Ascending aorta (tissue), 2 donors: ENCODE measurements at regions not wholly inside any gene's neighbourhood (a gene's known extent, or its start where the extent isn't known, plus 50 kb on each side); places are given as distances from the start of the nearest gene placed in this dataset.

Experiments
- DNase-seq, 2 donors: peaks; one replicate each; pipeline ENCODE4 v3.0.0-alpha.2; 2019; ENCODE audit warnings: low spot score in 2 of 2
- H3K27ac ChIP-seq, 2 donors: fragments of 200-600 bp; sonication (generic); one replicate each; pipeline ENCODE4 v1.5.1; 2016 to 2017; ENCODE audit warnings: mild to moderate bottlenecking in 1 of 2
- H3K27me3 ChIP-seq: fragments of 200-600 bp; sonication (generic); one replicate; pipeline ENCODE4 v1.5.1; 2017
- H3K36me3 ChIP-seq, 2 donors: fragments of 200-600 bp; sonication (generic); one replicate each; pipeline ENCODE4 v1.5.1; 2016
- H3K4me1 ChIP-seq, 2 donors: fragments of 200-600 bp; sonication (generic); one replicate each; pipeline ENCODE4 v1.5.1; 2016 to 2017; ENCODE audit warnings: mild to moderate bottlenecking in 1 of 2
- H3K4me3 ChIP-seq, 2 donors: fragments of 200-600 bp; sonication (generic); one replicate each; pipeline ENCODE4 v1.5.1; 2016 to 2017; ENCODE audit warnings: mild to moderate bottlenecking in 1 of 2
- H3K9me3 ChIP-seq, 2 donors: fragments of 200-600 bp; sonication (generic); one replicate each; pipeline ENCODE4 v1.5.1; 2016
- intact Hi-C: fragments of 100-400 bp; cut with DNase I; formaldehyde crosslinking; loops from one replicate; pipeline ENCODE4 v1.15.1; 2023
- TF ChIP-seq, protein P1 (sequence below), 3 experiments: fragments of 200-600 bp in 2 of 3; fragments of 450-650 bp in 1 of 3; sonication (generic) in 2 of 3; IDR thresholded peaks; one replicate each; pipeline ENCODE4 v1.5.1; 2016 to 2019; ENCODE audit warnings: antibody characterized with exemption in 3 of 3, mild to moderate bottlenecking in 1 of 3, moderate library complexity in 1 of 3

DNA sequence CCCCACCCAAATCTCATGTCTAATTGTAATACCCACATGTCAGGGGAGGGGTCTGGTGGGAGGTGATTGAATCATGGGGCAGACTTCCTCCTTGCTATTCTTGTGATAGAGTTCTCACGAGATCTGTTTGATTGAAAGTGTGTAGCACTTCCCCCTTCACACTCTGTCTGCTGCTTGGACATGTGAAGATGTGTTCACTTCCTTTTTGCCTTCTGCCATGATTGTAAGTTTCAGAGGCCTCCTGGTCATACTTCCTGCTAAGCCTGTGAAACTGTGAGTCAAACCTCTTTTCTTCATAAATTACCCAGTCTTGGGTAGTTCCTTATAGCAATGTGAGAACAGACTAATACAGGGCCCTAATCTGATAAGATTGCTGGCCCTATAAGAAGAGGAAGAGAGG is 1514.8 kb downstream of the RPA4 start:
- Histone ChIP-seq H3K36me3 (no peaks in the 10 kb centered on the region), H3K27ac (no peak overlapping the region), H3K4me3 (no peak overlapping the region), H3K4me1 (no peaks in the 10 kb centered on the region), H3K9me3 (no peaks in the 10 kb centered on the region), H3K27me3 (no peaks in the 10 kb centered on the region)
- TF ChIP-seq, protein P1, sequence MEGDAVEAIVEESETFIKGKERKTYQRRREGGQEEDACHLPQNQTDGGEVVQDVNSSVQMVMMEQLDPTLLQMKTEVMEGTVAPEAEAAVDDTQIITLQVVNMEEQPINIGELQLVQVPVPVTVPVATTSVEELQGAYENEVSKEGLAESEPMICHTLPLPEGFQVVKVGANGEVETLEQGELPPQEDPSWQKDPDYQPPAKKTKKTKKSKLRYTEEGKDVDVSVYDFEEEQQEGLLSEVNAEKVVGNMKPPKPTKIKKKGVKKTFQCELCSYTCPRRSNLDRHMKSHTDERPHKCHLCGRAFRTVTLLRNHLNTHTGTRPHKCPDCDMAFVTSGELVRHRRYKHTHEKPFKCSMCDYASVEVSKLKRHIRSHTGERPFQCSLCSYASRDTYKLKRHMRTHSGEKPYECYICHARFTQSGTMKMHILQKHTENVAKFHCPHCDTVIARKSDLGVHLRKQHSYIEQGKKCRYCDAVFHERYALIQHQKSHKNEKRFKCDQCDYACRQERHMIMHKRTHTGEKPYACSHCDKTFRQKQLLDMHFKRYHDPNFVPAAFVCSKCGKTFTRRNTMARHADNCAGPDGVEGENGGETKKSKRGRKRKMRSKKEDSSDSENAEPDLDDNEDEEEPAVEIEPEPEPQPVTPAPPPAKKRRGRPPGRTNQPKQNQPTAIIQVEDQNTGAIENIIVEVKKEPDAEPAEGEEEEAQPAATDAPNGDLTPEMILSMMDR (IDR thresholded peaks at IDR 0.05), result no peak
- DNase-seq, result no peak
- intact Hi-C loops, result no loop called here

DNA sequence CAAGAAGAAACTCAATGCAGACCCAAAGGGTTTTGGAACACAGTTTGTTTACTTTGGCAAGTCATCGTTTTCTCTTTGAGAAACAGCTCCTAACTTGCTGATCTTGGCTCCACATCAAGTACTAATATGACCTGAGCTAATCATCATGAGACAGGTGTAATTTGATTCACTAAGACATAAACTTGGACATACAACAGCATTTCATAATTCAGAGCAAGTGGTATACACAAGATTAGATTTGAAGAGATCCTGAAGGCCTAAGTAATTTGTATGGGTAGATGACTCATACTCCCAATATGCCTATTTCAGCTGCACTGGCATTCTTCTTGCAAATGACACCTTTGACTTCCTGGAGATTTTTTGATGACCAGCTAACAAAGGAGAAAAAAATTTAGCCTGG is 1521.7 kb downstream of the RPA4 start:
- no peak overlapping the region for H3K27ac ChIP-seq
- H3K27me3 ChIP-seq, result no peaks in the 10 kb centered on the region
- no peaks in the 10 kb centered on the region for H3K36me3 ChIP-seq
- intact Hi-C loops, result no loop called here
- no peaks in the 10 kb centered on the region for H3K9me3 ChIP-seq
- no peaks in the 10 kb centered on the region for H3K4me1 ChIP-seq
- no peak for DNase-seq
- H3K4me3 ChIP-seq, result no peak overlapping the region
- TF ChIP-seq, protein P1 (IDR thresholded peaks at IDR 0.05), result no peak

DNA sequence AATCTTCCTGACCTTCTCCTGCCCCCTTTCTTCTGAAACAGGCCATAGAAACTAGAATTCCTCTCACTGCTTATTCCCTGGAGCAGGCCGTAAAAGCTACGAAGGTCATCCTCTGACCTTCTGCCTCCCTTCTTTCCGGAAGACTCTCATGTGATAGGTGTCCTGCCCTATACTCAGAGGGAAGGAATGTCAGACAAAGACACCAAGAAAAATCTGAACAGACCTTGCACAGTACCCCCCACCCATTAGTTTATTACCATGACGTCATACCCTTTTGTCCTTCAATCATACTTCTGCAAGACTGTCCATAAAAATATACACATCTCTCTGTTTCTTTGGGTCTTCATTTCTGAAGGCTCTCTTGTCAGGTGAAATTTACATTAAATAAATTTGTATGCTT is 1523.9 kb downstream of the RPA4 start:
- no peak overlapping the region for H3K27ac ChIP-seq

DNA sequence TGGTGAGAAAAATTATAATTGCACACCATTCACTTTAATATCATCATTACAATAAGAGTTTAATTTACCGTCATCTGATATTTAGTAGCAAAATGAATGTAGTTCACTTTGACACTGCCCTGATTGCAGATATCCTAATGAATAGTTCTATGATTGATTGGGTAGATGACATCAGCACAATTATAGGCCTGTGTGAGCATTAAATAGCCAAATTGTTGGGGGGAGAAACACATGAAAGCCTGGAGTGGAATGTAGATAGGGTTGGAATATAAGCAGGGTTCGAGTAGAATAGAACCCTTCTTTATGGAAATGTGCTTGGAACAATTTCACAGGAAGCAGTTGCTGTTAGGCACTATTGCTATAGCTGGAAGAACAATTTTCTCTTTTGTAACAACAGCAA is 1526.2 kb downstream of the RPA4 start:
- DNase-seq, result no peak
- H3K36me3 ChIP-seq, result no peaks in the 10 kb centered on the region
- no peaks in the 10 kb centered on the region for H3K27me3 ChIP-seq
- no peaks in the 10 kb centered on the region for H3K9me3 ChIP-seq
- TF ChIP-seq, protein P1 (IDR thresholded peaks at IDR 0.05), result no peak
- intact Hi-C loops, result no loop called here
- H3K27ac ChIP-seq, result no peak overlapping the region
- H3K4me3 ChIP-seq, result no peak overlapping the region
- no peaks in the 10 kb centered on the region for H3K4me1 ChIP-seq

More for the DNA sequence above, 1523.9 kb downstream of the RPA4 start:
- TF ChIP-seq, protein P1 (IDR thresholded peaks at IDR 0.05), result no peak
- Histone ChIP-seq H3K4me1 (no peaks in the 10 kb centered on the region), H3K36me3 (no peaks in the 10 kb centered on the region), H3K9me3 (no peaks in the 10 kb centered on the region), H3K27me3 (no peaks in the 10 kb centered on the region), H3K4me3 (no peak overlapping the region)
- no peak for DNase-seq
- intact Hi-C loops, result no loop called here

DNA sequence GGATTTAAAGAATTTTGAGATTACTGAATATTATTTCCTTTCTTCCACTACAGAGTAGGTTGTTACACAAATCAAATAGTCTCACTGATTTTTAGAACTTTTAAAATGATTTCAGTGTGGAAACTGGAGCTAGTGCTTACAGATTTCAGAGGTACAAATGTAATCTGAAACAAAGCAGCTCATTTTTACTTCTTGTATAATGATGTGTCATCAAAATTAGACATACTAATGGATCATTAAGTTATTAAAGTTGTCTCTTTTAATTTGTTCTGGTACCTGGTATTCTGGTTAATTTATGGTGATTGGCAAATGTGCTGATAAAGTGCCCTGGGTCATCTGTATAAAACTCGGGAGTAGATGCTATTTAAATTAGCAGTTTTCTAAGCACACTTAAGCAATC is 1528.3 kb downstream of the RPA4 start:
- no peaks in the 10 kb centered on the region for H3K36me3 ChIP-seq
- H3K4me3 ChIP-seq, result no peak overlapping the region
- no peak for DNase-seq
- H3K4me1 ChIP-seq, result no peaks in the 10 kb centered on the region
- H3K9me3 ChIP-seq, result no peaks in the 10 kb centered on the region
- intact Hi-C loops, result no loop called here
- no peak overlapping the region for H3K27ac ChIP-seq
- no peaks in the 10 kb centered on the region for H3K27me3 ChIP-seq
- TF ChIP-seq, protein P1 (IDR thresholded peaks at IDR 0.05), result no peak

DNA sequence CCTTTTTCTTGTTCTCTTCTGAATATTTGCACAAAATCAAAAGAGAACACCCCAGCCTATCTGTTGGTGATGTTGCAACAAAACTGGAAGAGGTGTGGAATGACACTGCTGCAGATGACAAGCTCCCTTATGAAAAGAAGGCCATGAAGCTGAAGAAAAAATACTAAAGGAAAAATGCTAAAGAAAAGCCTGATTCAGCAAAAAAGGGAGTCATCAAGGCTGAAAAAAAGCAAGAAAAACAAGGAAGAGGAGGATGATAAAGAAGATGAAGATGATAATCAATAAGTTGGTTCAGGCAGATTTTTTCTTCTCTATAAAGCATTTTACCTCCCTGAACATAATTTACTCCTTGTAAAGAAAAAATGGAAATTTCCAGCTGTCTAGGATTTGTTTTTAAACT is 1538.8 kb downstream of the RPA4 start:
- no peak overlapping the region for H3K27ac ChIP-seq
- intact Hi-C loops, result no loop called here
- no peaks in the 10 kb centered on the region for H3K4me1 ChIP-seq
- H3K4me3 ChIP-seq, result no peak overlapping the region
- no peaks in the 10 kb centered on the region for H3K9me3 ChIP-seq
- no peaks in the 10 kb centered on the region for H3K36me3 ChIP-seq
- no peaks in the 10 kb centered on the region for H3K27me3 ChIP-seq
- DNase-seq, result no peak
- TF ChIP-seq, protein P1 (IDR thresholded peaks at IDR 0.05), result no peak
